SU-DHL-6 (cell line): ENCODE measurements at regions not wholly inside any gene's neighbourhood (a gene's known extent, or its start where the extent isn't known, plus 50 kb on each side); places are given as distances from the start of the nearest gene placed in this dataset.

Source experiments
- EZH2phosphoT487 ChIP-seq: fragments of 200-600 bp; sonication (generic), shearing (Covaris generic); conservative IDR thresholded peaks from 2 replicates; pipeline ENCODE4 v1.6.1; 2018; ENCODE audit warnings: mild to moderate bottlenecking, antibody characterized with exemption, low read length, moderate library complexity, mixed read lengths
- TF ChIP-seq, protein P1 (sequence below): fragments of 200-600 bp; sonication (generic); IDR thresholded peaks from one replicate; pipeline ENCODE4 v1.5.1; 2017; ENCODE audit warnings: antibody characterized with exemption, mild to moderate bottlenecking, low read length, moderate library complexity; ENCODE audit not compliant: insufficient read depth, poor library complexity, severe bottlenecking

DNA sequence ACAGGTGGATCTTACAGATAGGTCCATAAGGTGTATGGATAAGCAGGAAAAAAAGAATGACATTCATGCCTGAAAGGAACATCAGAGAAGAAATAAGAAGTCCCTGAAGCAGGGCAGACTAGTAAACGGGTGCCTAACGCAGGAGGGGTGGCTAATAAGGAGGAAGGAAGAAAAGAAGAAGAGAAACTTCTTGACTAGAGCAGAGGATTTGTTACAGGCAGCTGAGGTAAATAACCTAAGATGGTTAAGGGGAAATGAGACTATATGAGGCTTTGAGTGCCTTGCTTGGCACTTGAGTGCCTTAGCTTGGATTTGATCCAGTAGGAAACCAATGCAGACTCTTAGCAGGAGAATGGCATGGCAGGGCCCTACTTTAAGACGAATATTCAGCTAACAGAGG lies 313.5 kb upstream of the PDE4D start:
- TF ChIP-seq, protein P1, sequence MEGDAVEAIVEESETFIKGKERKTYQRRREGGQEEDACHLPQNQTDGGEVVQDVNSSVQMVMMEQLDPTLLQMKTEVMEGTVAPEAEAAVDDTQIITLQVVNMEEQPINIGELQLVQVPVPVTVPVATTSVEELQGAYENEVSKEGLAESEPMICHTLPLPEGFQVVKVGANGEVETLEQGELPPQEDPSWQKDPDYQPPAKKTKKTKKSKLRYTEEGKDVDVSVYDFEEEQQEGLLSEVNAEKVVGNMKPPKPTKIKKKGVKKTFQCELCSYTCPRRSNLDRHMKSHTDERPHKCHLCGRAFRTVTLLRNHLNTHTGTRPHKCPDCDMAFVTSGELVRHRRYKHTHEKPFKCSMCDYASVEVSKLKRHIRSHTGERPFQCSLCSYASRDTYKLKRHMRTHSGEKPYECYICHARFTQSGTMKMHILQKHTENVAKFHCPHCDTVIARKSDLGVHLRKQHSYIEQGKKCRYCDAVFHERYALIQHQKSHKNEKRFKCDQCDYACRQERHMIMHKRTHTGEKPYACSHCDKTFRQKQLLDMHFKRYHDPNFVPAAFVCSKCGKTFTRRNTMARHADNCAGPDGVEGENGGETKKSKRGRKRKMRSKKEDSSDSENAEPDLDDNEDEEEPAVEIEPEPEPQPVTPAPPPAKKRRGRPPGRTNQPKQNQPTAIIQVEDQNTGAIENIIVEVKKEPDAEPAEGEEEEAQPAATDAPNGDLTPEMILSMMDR, result no peak
- no peak for TF ChIP-seq EZH2phosphoT487
